Parathyroid adenoma (tissue), 2 donors: ENCODE measurements at regions not wholly inside any gene's neighbourhood (a gene's known extent, or its start where the extent isn't known, plus 50 kb on each side); places are given as distances from the start of the nearest gene placed in this dataset.

Experiments used
- H2AFZ ChIP-seq: fragments of 300-600 bp; sonication (generic); one replicate; pipeline ENCODE4 v1.7.0; 2017; ENCODE audit warnings: antibody characterized with exemption, mild to moderate bottlenecking
- H3K27ac ChIP-seq: fragments of 300-600 bp; sonication (generic); one replicate; pipeline ENCODE4 v1.7.0; 2017
- H3K27me3 ChIP-seq: fragments of 300-600 bp; sonication (generic); one replicate; pipeline ENCODE4 v1.7.0; 2017; ENCODE audit warnings: low read length; ENCODE audit not compliant: control insufficient read depth, insufficient read depth
- H3K36me3 ChIP-seq: fragments of 300-600 bp; sonication (generic); one replicate; pipeline ENCODE4 v1.7.0; 2017; ENCODE audit warnings: low read length; ENCODE audit not compliant: control insufficient read depth, insufficient read depth
- H3K4me1 ChIP-seq: fragments of 300-600 bp; sonication (generic); one replicate; pipeline ENCODE4 v1.7.0; 2017; ENCODE audit warnings: control low read depth
- H3K4me2 ChIP-seq: fragments of 300-600 bp; sonication (generic); one replicate; pipeline ENCODE4 v1.7.0; 2017; ENCODE audit warnings: low read length
- H3K4me3 ChIP-seq: fragments of 300-600 bp; sonication (generic); one replicate; pipeline ENCODE4 v1.7.0; 2017; ENCODE audit warnings: low read depth, low read length
- H3K79me2 ChIP-seq: fragments of 300-600 bp; sonication (generic); one replicate; pipeline ENCODE4 v1.7.0; 2017; ENCODE audit warnings: control low read depth
- H3K9ac ChIP-seq: fragments of 300-600 bp; sonication (generic); one replicate; pipeline ENCODE4 v1.7.0; 2017; ENCODE audit warnings: mild to moderate bottlenecking
- H3K9me3 ChIP-seq: fragments of 300-600 bp; sonication (generic); one replicate; pipeline ENCODE4 v1.7.0; 2017; ENCODE audit warnings: low read length; ENCODE audit not compliant: control insufficient read depth
- CTCF ChIP-seq: fragments of 300-600 bp; sonication (generic); IDR thresholded peaks from one replicate; pipeline ENCODE4 v1.7.0; 2017; ENCODE audit warnings: antibody characterized with exemption, mild to moderate bottlenecking
- donor health status: primary hyperparathyroidism.

GRCh38 chr16:48960830-48961229, 320.8 kb downstream of the CBLN1 start:
- no peak overlapping the region for H3K4me3 ChIP-seq
- TF ChIP-seq CTCF, result no peak
- no peaks in the 10 kb centered on the region for H3K9me3 ChIP-seq
- no peak overlapping the region for H2AFZ ChIP-seq
- H3K79me2 ChIP-seq, result no peaks in the 10 kb centered on the region
- no peaks in the 10 kb centered on the region for H3K27me3 ChIP-seq
- no peaks in the 10 kb centered on the region for H3K36me3 ChIP-seq
- no peak overlapping the region for H3K9ac ChIP-seq
- no peak overlapping the region for H3K4me2 ChIP-seq
- peaks cover 5% of the 10 kb centered on the region for H3K4me1 ChIP-seq
- H3K27ac ChIP-seq, result no peak overlapping the region

GRCh38 chr16:48959747-48960146, 321.9 kb downstream of the CBLN1 start:
- TF ChIP-seq CTCF, result no peak
- Histone ChIP-seq H3K9ac (no peak overlapping the region), H3K9me3 (no peaks in the 10 kb centered on the region), H3K36me3 (no peaks in the 10 kb centered on the region), H3K4me3 (no peak overlapping the region), H3K4me1 (peaks cover 5% of the 10 kb centered on the region), H3K4me2 (no peak overlapping the region), H2AFZ (no peak overlapping the region), H3K79me2 (no peaks in the 10 kb centered on the region), H3K27me3 (no peaks in the 10 kb centered on the region), H3K27ac (no peak overlapping the region)

GRCh38 chr16:48959204-48959603, 322.4 kb downstream of the CBLN1 start:
- Histone ChIP-seq H2AFZ (no peak overlapping the region), H3K4me1 (peaks cover 5% of the 10 kb centered on the region), H3K27me3 (no peaks in the 10 kb centered on the region), H3K36me3 (no peaks in the 10 kb centered on the region), H3K9me3 (no peaks in the 10 kb centered on the region), H3K4me2 (no peak overlapping the region), H3K79me2 (no peaks in the 10 kb centered on the region), H3K9ac (no peak overlapping the region), H3K27ac (no peak overlapping the region), H3K4me3 (no peak overlapping the region)
- no peak for TF ChIP-seq CTCF

GRCh38 chr16:48958681-48959080, 323.0 kb downstream of the CBLN1 start:
- Histone ChIP-seq H3K4me2 (no peak overlapping the region), H3K9me3 (no peaks in the 10 kb centered on the region), H3K9ac (no peak overlapping the region), H3K79me2 (no peaks in the 10 kb centered on the region), H3K27ac (no peak overlapping the region), H3K4me1 (peaks cover 5% of the 10 kb centered on the region), H3K4me3 (no peak overlapping the region), H2AFZ (no peak overlapping the region), H3K27me3 (no peaks in the 10 kb centered on the region), H3K36me3 (no peaks in the 10 kb centered on the region)
- TF ChIP-seq CTCF, result no peak

- Histone ChIP-seq H3K4me1 (peaks cover 5% of the 10 kb centered on the region), H3K9ac (no peak overlapping the region), H3K4me3 (no peak overlapping the region), H3K27ac (no peak overlapping the region), H3K9me3 (no peaks in the 10 kb centered on the region), H2AFZ (no peak overlapping the region), H3K79me2 (no peaks in the 10 kb centered on the region), H3K27me3 (no peaks in the 10 kb centered on the region), H3K4me2 (no peak overlapping the region), H3K36me3 (no peaks in the 10 kb centered on the region)
- no peak for TF ChIP-seq CTCF
Measured at GRCh38 chr16:48956620-48957019, 325.0 kb downstream of the CBLN1 start.
